Panc1 (cell line): ENCODE measurements at regions not wholly inside any gene's neighbourhood (a gene's known extent, or its start where the extent isn't known, plus 50 kb on each side); places are given as distances from the start of the nearest gene placed in this dataset.

ENCODE experiments used
- ATAC-seq: fragments of 200-7000 bp; cut with Tn5 transposase; 2 replicates; pipeline ENCODE4 v1.9.1; 2020; ENCODE audit warnings: mild to moderate bottlenecking, moderate library complexity
- BruUV-seq: library from RNA; stranded (reverse); fragments of 400-500 nt; replicated peaks from 2 replicates; lab custom pipeline; 2021; lab: Mats Ljungman, UMichigan
- CTCF ChIA-PET: fragments of 300-600 bp; sonication (Branson Sonifier 250); formaldehyde crosslinking; loops from one replicate; lab custom pipeline; 2022; ENCODE audit warnings: antibody characterized with exemption; lab: Charles Lee
- POLR2A ChIA-PET: fragments of 300-600 bp; sonication (Branson Sonifier 250); formaldehyde crosslinking; loops from one replicate; lab custom pipeline; 2022; ENCODE audit warnings: antibody characterized with exemption; lab: Charles Lee
- DNase-seq: peaks from one replicate; pipeline ENCODE4 v3.0.0-alpha.2; 2010; ENCODE audit warnings: low read depth, low spot score
- H3K27ac ChIP-seq: 2 replicates; pipeline ENCODE4 v1.5.1; 2011; ENCODE audit warnings: mild to moderate bottlenecking, low read length, inconsistent platforms
- H3K27me3 ChIP-seq: fragments of 200-500 bp; sonication (Bioruptor generic); 2 replicates; pipeline ENCODE4 v1.6.0; 2014; ENCODE audit warnings: low read length, inconsistent platforms; ENCODE audit not compliant: control insufficient read depth, insufficient read depth
- H3K36me3 ChIP-seq: fragments of 200-500 bp; sonication (Bioruptor generic); 2 replicates; pipeline ENCODE4 v1.5.1; 2014; ENCODE audit warnings: inconsistent platforms, mild to moderate bottlenecking, low read length, moderate library complexity; ENCODE audit not compliant: control insufficient read depth, insufficient read depth
- H3K4me1 ChIP-seq: 2 replicates; pipeline ENCODE4 v1.5.1; 2011; ENCODE audit warnings: inconsistent platforms, mild to moderate bottlenecking, low read length, moderate library complexity; ENCODE audit not compliant: control insufficient read depth, insufficient read depth
- H3K4me3 ChIP-seq, 2 experiments: 2 replicates each; pipeline ENCODE4 v1.5.1; 2011 to 2012; ENCODE audit warnings: low read depth in 2 of 2, low read length in 2 of 2, mild to moderate bottlenecking in 2 of 2, inconsistent platforms in 1 of 2, moderate library complexity in 1 of 2
- H3K9me3 ChIP-seq: fragments of 200-500 bp; sonication (Bioruptor generic); 2 replicates; pipeline ENCODE4 v1.5.1; 2014; ENCODE audit warnings: low read depth, mild to moderate bottlenecking, inconsistent platforms, low read length, moderate library complexity; ENCODE audit not compliant: control insufficient read depth, insufficient read depth
- CTCF ChIP-seq: fragments of 450-650 bp; IDR thresholded peaks from 2 replicates; pipeline ENCODE4 v1.5.1; 2017; ENCODE audit warnings: mild to moderate bottlenecking
- POLR2AphosphoS5 ChIP-seq: IDR thresholded peaks from 2 replicates; pipeline ENCODE4 v1.6.1; 2012; ENCODE audit warnings: mild to moderate bottlenecking, low read depth, low read length, moderate library complexity
- REST ChIP-seq, 2 experiments: IDR thresholded peaks; 2 replicates each; pipeline ENCODE4 v1.6.1; 2011 to 2012; ENCODE audit warnings: low read depth in 2 of 2, control low read depth in 1 of 2, low read length in 1 of 2, mild to moderate bottlenecking in 1 of 2, moderate library complexity in 1 of 2; ENCODE audit not compliant: insufficient read depth in 1 of 2
- SIN3A ChIP-seq: IDR thresholded peaks from 2 replicates; pipeline ENCODE4 v1.6.1; 2012; ENCODE audit warnings: low read depth, mild to moderate bottlenecking, low read length, moderate library complexity, borderline replicate concordance; ENCODE audit not compliant: insufficient read depth
- TCF7L2 ChIP-seq: IDR thresholded peaks from 2 replicates; pipeline ENCODE4 v1.6.1; 2011; ENCODE audit warnings: mild to moderate bottlenecking, low read depth, low read length, inconsistent platforms
- in situ Hi-C: cut with HindIII; loops from 2 replicates; pipeline ENCODE4 v1.10.0; 2016; ENCODE audit warnings: low sequenced_read_pairs, low pct_unique_long_range_greater_than_20kb
- intact Hi-C: fragments of 100-400 bp; cut with micrococcal nuclease; formaldehyde crosslinking; loops from one replicate; pipeline ENCODE4 v1.10.0; 2022; ENCODE audit not compliant: unreplicated experiment

DNA sequence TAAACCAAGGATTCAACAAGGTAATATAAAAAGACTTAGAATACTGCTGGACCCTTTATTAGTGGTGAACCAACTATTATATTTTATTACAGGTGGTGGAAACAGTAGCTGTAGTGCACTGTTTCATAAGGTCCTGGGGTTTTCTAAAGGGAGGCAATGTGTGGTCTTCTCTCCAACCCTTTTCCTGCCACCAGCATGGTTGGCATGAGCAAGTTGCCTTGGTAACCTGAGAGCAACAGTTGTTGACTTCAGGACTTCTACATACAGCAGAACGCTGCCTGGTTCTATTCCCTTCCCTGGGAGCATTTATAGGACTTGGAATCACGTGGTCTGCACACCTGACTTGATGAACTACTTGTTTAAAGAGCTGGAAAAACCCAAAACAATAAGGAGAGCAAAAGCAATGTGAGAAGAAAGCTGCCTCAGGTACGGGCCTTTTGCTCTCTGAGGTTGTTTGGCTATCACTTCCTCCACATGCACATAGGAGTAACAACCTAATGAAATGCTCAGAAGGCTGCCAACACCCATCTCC, 81.1 kb upstream of the RAI14 start:
- intact Hi-C loops (no loop called here), in situ Hi-C loops (no loop called here)
- CTCF ChIA-PET, result no interaction called here
- Histone ChIP-seq H3K27me3 (no peaks in the 10 kb centered on the region), H3K9me3 (no peaks in the 10 kb centered on the region), H3K4me3 (no peak overlapping the region), H3K36me3 (no peaks in the 10 kb centered on the region), H3K27ac (no peak overlapping the region), H3K4me1 (no peaks in the 10 kb centered on the region)
- DNase-seq (no peak), ATAC-seq (no peak)
- TF ChIP-seq REST (IDR thresholded peaks at IDR 0.05; ENCODE audit: insufficient read depth in 1 of 2, low read depth in 2 of 2, low read length in 1 of 2) (no peak), SIN3A (no peak), TCF7L2 (no peak), POLR2AphosphoS5 (no peak), CTCF (no peak)
- POLR2A ChIA-PET, result no interaction called here
- no TSS peak for BruUV-seq

DNA sequence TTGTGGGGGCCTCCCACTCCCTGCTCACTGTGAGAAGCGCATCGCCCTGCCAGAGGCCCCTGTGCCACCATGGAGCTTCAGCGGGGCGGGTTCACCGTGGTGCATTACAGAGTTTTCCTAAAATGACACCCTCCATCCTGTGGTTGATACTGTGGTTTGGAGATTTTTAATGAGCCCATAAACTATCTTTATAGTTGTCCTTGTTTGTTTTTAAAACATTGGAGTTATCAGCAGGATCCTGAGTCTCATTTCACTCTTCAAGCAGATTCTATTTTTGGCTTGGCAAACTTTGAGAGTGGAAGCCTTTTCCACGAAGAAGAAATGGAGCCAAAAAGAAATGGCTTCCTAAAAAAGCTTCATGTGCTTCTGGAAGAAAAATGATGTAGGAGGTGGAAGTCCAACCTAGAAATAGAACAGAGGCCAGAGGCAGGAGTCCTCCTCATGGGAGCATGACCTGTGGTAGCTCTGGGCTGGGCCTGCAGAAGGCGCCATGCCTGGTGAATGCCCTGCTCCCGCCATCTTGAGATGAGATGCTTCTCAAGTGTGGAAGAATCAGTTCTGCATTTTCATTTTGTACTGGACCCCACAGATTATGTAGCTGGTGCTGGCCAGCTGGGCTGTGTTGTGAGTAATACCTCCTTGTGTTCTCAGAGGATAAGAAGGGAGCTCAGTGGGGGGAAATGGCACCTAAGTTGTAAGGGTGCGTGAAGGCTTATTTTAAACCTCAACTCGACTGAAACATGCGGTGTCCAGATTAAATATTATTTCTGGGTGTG, 79.0 kb upstream of the RAI14 start:
- no peak for ATAC-seq

More for the DNA sequence above, 79.0 kb upstream of the RAI14 start:
- Histone ChIP-seq H3K36me3 (no peaks in the 10 kb centered on the region), H3K4me1 (no peaks in the 10 kb centered on the region), H3K9me3 (no peaks in the 10 kb centered on the region), H3K27me3 (no peaks in the 10 kb centered on the region), H3K27ac (no peak overlapping the region), H3K4me3 (no peak overlapping the region)
- BruUV-seq, result no TSS peak
- no peak for DNase-seq
- TF ChIP-seq POLR2AphosphoS5 (no peak), REST (IDR thresholded peaks at IDR 0.05; ENCODE audit: insufficient read depth in 1 of 2, low read depth in 2 of 2, low read length in 1 of 2) (no peak), TCF7L2 (no peak), SIN3A (no peak), CTCF (no peak)
- intact Hi-C loops (no loop called here), in situ Hi-C loops (no loop called here)
- ChIA-PET POLR2A (no interaction called here), CTCF (no interaction called here)
